ENCODE measurements at regions not wholly inside any gene's neighbourhood (a gene's known extent, or its start where the extent isn't known, plus 50 kb on each side); places are given as distances from the start of the nearest gene placed in this dataset.

DNA sequence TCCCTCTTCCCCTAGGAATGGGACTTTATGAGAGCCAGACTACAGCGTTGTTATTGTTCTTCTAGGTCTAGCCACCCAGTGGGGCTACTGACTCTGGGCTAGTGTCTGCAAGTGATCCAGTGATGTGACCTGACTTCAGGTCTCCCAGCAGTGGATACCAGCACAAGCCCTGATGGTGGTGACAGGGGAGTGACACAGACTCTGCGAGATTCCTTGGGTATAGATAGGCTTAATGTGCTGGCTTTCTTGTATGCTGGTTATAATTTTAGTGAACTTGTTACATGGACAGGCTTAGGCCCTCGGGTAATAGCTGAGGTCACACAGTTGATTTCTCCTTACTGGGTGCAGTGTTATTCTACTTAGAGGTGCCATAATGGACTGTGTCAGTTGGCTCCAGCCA is 106.9 kb downstream of the TBC1D30 start:
- no peaks in the 10 kb centered on the region for H3K9me3 ChIP-seq

DNA sequence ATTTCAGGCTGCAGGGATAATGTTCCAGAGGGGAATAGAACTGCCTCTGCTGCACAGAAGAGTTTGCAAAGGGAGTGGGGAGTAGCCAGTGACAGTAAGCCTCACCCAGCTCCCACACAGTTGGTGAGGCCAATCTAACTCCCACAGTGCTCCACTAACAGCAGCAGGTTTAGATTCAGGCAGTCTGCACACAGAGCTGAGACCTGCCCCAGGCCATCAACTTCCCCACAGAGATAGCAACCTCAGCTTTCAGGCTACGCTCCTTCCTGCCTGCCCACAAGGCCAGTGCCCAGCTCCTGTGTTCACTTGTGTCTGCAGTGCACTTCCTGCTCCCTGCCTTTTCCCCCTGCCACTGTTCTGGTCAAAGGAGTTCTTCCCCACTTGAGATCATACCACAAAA is 107.5 kb downstream of the TBC1D30 start:
- intact Hi-C loops (cut with DNase I) = no loop called here
- DNase-seq (no peak), ATAC-seq (no peak)
- Histone ChIP-seq H3K27ac (no peak overlapping the region), H3K9me3 (no peaks in the 10 kb centered on the region), H3K4me3 (no peak overlapping the region), H3K4me1 (no peaks in the 10 kb centered on the region), H3K36me3 (replicated peaks in 1 of 2; ENCODE audit: insufficient read depth in 1 of 2, low read depth in 2 of 2) (no peaks in the 10 kb centered on the region), H3K27me3 (no peaks in the 10 kb centered on the region)
- WGBS, 2 donors = 78 to 100% methylated on average over 1 of the region's 1 CpG
- TF ChIP-seq, protein P1, sequence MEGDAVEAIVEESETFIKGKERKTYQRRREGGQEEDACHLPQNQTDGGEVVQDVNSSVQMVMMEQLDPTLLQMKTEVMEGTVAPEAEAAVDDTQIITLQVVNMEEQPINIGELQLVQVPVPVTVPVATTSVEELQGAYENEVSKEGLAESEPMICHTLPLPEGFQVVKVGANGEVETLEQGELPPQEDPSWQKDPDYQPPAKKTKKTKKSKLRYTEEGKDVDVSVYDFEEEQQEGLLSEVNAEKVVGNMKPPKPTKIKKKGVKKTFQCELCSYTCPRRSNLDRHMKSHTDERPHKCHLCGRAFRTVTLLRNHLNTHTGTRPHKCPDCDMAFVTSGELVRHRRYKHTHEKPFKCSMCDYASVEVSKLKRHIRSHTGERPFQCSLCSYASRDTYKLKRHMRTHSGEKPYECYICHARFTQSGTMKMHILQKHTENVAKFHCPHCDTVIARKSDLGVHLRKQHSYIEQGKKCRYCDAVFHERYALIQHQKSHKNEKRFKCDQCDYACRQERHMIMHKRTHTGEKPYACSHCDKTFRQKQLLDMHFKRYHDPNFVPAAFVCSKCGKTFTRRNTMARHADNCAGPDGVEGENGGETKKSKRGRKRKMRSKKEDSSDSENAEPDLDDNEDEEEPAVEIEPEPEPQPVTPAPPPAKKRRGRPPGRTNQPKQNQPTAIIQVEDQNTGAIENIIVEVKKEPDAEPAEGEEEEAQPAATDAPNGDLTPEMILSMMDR (IDR thresholded peaks at IDR 0.05) = no peak
- no peak for TF ChIP-seq POLR2A (IDR thresholded peaks at IDR 0.05)

More for the DNA sequence above, 106.9 kb downstream of the TBC1D30 start:
- intact Hi-C loops (cut with DNase I) = no loop called here
- TF ChIP-seq POLR2A (IDR thresholded peaks at IDR 0.05) = no peak
- TF ChIP-seq, protein P1 (IDR thresholded peaks at IDR 0.05) = no peak
- no peaks in the 10 kb centered on the region for H3K4me1 ChIP-seq
- H3K27ac ChIP-seq = no peak overlapping the region
- H3K36me3 ChIP-seq (replicated peaks in 1 of 2; ENCODE audit: insufficient read depth in 1 of 2, low read depth in 2 of 2) = no peaks in the 10 kb centered on the region
- DNase-seq (no peak), ATAC-seq (no peak)
- 92 to 98% methylated on average over 3 of the region's 3 CpGs for whole genome bisulfite sequencing, 2 donors
- no peak overlapping the region for H3K4me3 ChIP-seq
- H3K27me3 ChIP-seq = no peaks in the 10 kb centered on the region

- WGBS, 2 donors = 53 to 68% methylated on average over 2 of the region's 2 CpGs
- TF ChIP-seq, protein P1 (IDR thresholded peaks at IDR 0.05) = no peak
- TF ChIP-seq POLR2A (IDR thresholded peaks at IDR 0.05) = no peak
- Histone ChIP-seq H3K27me3 (no peaks in the 10 kb centered on the region), H3K36me3 (replicated peaks in 1 of 2; ENCODE audit: insufficient read depth in 1 of 2, low read depth in 2 of 2) (no peaks in the 10 kb centered on the region), H3K9me3 (no peaks in the 10 kb centered on the region), H3K27ac (no peak overlapping the region), H3K4me1 (no peaks in the 10 kb centered on the region), H3K4me3 (no peak overlapping the region)
- ATAC-seq = no peak
- DNase-seq = no peak
- intact Hi-C loops (cut with DNase I) = no loop called here
Measured at GRCh38 chr12:64933791-64934190, 109.3 kb downstream of the TBC1D30 start.

DNA sequence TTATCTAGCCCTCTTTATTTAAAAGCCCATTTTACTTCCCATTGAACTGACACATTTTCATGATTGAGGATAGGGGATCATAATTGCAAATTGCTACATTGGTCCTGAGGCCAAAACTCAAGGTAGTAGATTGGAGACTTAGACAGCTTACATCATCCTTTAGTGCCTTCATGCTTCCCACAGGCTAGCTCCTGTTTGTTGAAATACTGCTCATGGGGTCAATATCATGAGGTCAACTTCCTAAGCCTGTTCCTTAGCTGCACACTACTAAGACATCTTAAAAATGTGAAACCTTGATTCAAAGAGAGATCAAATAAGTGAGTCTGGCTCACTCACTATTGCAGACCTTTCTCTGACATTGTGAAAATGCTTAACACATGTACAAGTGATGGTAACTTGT is 113.0 kb downstream of the TBC1D30 start:
- Histone ChIP-seq H3K27me3 (no peaks in the 10 kb centered on the region), H3K4me1 (no peaks in the 10 kb centered on the region), H3K36me3 (replicated peaks in 1 of 2; ENCODE audit: insufficient read depth in 1 of 2, low read depth in 2 of 2) (no peaks in the 10 kb centered on the region), H3K27ac (no peak overlapping the region), H3K4me3 (no peak overlapping the region), H3K9me3 (no peaks in the 10 kb centered on the region)
- ATAC-seq = no peak
- no peak for TF ChIP-seq POLR2A (IDR thresholded peaks at IDR 0.05)
- TF ChIP-seq, protein P1 (IDR thresholded peaks at IDR 0.05) = no peak
- DNase-seq = no peak
- intact Hi-C loops (cut with DNase I) = no loop called here

GRCh38 chr12:64938179-64938578 is 113.7 kb downstream of the TBC1D30 start:
- no peak for DNase-seq
- WGBS, 2 donors = 93 to 96% methylated on average over 2 of the region's 2 CpGs
- Histone ChIP-seq H3K4me3 (no peak overlapping the region), H3K36me3 (replicated peaks in 1 of 2; ENCODE audit: insufficient read depth in 1 of 2, low read depth in 2 of 2) (no peaks in the 10 kb centered on the region), H3K9me3 (no peaks in the 10 kb centered on the region), H3K4me1 (no peaks in the 10 kb centered on the region), H3K27ac (no peak overlapping the region), H3K27me3 (no peaks in the 10 kb centered on the region)
- no peak for ATAC-seq
- TF ChIP-seq POLR2A (IDR thresholded peaks at IDR 0.05) = no peak
- TF ChIP-seq, protein P1 (IDR thresholded peaks at IDR 0.05) = no peak
- intact Hi-C loops (cut with DNase I) = no loop called here

Measured in body of pancreas (tissue), 4 donors.